ENCODE measurements at regions not wholly inside any gene's neighbourhood (a gene's known extent, or its start where the extent isn't known, plus 50 kb on each side); places are given as distances from the start of the nearest gene placed in this dataset.
"Not testable (repeated sequence)": the region's sequence is repeated elsewhere in the genome, so short reads cannot be mapped to it uniquely, and the experiment has no call there.

DNA sequence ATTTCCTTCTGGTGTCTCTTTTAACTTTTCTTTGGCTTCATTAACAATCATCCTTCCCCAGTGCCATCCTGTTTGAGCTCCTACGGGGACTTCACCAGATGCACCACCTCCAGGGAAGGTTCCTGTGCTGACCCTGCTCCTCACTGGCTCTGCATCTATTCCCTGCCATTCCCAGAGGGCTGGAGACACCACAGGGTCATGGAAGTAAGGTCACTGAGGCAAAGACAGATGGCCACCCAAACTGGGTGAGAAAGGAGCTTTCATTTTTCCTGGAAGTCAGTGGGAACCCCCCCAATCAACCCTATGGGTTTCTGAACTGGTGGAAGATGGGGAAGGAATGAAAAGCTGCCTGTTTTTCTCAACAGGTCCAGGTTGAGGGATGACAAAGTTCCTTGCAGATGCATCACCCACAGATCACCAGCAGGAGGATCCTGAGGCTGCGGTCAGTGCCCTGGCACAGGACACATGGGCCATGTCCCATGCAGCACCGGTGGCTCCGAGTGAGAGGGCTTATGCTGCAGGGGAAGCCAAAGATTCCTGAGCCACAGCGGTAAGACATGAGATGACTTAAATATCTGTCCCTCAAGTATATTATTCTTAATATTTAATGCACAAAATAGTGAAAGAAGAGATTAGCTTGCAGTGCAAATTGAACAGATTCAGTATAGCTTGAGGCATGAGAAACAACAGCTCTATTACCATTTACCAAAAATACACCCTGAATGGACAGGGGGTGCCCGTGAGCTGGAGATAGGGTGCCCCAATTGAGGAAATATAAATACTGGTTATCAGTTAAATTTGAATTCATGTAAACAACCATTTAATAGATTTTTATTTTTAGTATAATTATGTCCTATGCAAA, 73.0 kb upstream of the VPREB1 start:
- DNase-seq (ENCODE audit: low read depth, low spot score): no peak

DNA sequence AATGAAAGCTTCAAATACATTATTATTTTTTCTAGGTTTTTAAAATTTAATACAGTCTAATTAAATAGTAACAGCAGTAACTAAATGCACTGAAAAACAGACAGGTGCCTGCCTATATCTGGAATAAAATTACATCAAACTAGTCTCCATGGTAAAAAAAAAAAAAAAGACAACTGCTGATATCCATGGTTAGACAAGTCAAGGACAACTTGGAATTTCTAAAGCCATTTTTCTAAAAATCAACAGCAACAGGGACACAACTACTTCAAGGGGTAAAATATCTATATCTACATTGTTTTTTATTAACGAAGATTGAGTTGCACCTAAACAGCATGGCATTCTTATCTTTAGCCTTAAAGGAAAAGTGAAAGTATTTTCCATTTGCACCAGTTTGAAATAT, 74.7 kb upstream of the VPREB1 start:
- H3K4me3 ChIP-seq (ENCODE audit: low read length): no peak overlapping the region
- no peak for DNase-seq (ENCODE audit: low read depth, low spot score)

More for the DNA sequence above, 73.0 kb upstream of the VPREB1 start:
- no peak overlapping the region for H3K4me3 ChIP-seq (ENCODE audit: low read length)

DNA sequence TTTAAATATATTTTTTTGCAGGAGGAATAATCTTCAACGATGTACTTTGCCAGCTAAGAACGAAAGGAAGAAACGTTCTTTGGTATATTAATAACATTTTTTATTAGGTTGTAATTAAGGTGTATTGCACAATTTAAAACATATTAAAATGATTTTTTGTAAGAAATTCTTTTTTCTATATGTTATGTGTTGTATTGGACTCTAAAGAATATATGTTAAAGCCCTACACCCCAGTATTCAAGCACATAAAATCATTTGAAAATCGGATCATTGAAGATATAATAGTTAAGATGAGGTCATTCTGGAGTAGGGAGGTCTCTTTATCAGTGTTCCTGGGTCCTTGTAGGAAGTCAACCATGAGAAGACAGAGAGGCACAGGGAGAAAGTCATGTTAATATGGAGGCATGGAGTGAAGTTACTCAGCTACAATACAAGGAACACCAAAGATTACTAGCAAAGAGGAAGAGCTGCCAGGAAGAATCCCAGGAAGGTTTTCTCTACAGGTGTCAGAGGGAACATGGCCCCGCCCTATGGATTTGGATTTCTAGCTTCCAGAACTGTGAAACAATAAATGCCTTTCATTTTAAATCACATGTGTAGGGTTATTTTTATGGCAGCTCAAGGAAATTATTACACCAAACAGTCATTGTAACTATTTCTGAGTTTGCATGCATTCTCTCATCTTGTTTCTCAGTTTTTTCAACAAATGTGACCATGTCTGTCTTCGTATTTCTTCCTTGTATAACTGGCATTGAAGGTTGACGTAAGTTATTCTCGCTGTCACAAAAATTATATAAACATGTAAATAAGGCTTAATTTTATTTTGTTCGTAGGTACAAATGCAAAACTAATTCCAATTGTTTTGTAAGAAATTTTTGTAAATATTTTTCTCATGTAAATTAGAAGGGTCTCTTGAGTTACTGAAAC, 75.4 kb upstream of the VPREB1 start:
- no peak overlapping the region for H3K4me3 ChIP-seq (ENCODE audit: low read length)
- no peak for DNase-seq (ENCODE audit: low read depth, low spot score)

DNA sequence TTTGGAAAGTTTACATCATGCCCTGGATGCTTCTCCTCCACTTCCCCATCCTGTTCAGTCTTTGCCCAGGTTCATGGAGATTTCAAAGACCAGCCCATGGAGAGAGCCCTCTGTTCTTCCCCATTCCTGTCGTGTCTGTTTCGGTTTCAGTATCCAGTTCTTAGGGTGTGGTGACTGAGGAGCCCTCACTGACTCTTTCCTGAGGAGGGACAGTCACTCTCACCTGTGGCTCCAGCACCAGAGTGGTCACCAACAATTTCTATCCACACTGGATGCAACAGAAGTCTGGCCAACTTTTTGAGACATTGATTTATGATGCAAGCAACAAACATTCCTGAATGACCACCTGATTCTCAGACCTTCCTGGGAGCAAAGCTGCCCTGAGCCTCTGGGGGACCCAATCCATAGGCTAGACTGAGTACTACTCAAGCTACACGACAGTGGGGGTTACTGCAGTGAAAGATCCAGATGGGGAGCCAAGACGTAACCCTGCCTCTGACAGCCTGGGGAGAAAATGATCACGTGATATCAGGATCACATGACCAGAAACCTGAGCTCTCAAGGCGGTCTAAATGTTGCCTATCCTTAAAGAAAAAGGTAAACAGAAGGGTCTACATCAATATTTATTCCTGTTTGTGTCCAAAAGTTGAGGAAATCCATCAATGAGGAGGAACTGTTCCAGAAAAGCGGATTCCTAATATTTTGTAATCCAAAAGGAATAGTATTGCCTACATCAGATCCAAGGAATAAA, 76.2 kb upstream of the VPREB1 start:
- peak overlapping the region; percentile 26 for H3K4me3 ChIP-seq (ENCODE audit: low read length)
- peak; percentile 88 for DNase-seq (ENCODE audit: low read depth, low spot score)

DNA sequence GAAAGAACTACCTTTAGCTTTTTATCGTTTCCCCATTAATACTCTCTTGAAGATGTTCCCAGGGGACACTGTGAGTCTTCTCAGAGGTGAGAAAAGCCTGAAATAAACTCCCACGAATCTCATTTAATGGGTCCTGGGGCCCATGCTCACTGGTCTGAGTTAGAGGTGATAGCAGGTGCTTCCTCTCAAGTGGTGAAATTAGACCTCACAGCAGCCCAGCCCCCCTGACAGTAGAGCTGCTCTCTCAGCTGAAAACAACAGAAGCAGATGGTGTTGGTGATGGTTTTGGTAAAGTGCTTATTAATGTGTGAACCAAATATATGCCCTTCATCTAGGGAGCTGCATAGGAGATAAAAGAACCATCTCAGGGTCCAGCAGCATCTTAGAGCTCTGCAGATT, 76.8 kb upstream of the VPREB1 start:
- DNase-seq (ENCODE audit: low read depth, low spot score): peak; percentile 70
- H3K4me3 ChIP-seq (ENCODE audit: low read length): peak overlapping the region; percentile 26

DNA sequence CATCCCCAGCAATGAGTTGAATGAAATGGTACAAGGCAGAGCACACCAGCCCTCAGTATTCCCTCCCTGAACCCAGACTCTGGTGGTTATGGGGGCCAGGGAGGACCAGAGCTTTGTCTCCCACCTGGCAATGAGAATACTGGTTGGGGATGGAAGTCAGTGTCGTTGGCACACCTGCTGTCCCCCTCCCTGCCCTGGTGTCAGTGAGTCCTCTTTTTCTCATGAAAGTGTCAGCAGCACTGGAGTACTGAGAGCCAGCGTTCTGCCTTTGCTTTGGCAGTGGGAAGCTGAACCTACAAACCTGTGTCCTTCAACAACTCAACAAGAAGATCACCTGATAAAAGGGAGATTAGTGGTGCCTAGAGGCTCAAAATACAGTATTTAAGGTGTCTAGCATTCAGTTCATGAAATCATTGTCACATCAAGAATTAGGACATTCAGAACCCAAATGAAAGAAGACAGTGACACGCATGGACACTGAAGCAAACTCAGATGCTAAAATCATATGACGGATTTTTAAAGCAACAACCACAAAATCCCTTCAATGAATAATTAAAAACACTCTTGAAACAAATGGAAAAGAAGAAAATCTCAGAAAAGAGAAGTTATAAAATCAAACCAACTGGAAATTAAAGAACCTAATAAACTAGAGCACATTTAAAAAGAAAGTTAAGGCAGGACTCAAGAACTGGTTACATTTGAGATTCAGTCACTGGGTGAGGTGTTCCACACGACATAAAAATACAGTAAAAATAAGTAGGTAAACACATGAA, 77.5 kb upstream of the VPREB1 start:
- H3K4me3 ChIP-seq (ENCODE audit: low read length): no peak overlapping the region
- peak; percentile 17 for DNase-seq (ENCODE audit: low read depth, low spot score)

DNA sequence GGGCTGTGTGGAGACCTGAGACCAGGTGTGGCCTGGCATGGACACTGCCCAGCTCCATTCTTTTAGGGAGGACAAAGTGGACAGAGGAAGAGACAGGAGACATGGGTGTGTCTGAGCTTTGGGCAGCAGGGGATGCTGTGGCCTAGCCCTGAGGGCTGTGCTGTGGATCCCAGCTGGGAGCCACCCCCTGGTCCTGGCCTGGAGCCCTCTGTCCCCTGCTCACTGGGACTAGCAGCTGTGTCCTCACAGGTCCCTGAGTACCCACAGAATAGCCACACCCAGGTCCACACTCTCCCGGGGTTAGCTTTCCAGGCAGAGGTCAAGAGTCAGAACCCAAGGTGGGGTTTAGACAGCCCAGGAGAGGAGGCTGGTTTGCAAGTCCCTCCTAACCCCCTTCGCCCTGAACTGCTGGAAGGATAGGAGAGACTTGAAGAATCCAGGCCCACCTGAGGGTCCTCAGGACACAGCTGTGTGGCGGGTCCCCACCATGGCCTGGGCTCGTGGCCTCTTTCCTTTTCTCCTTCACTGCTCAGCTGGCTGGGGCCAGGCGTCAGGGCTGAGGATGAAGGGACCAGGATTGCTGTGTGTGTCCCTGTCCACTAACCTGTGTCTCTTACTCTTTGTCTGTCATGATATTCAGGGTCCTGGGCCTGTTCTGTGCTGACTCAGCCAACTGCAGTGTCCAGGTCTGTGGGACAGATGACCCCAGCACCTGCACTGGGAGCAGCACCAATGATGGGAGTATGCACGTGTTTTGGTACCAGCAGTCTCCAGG, 78.5 kb upstream of the VPREB1 start:
- H3K4me3 ChIP-seq (ENCODE audit: low read length): no peak overlapping the region
- no peak for DNase-seq (ENCODE audit: low read depth, low spot score)

DNA sequence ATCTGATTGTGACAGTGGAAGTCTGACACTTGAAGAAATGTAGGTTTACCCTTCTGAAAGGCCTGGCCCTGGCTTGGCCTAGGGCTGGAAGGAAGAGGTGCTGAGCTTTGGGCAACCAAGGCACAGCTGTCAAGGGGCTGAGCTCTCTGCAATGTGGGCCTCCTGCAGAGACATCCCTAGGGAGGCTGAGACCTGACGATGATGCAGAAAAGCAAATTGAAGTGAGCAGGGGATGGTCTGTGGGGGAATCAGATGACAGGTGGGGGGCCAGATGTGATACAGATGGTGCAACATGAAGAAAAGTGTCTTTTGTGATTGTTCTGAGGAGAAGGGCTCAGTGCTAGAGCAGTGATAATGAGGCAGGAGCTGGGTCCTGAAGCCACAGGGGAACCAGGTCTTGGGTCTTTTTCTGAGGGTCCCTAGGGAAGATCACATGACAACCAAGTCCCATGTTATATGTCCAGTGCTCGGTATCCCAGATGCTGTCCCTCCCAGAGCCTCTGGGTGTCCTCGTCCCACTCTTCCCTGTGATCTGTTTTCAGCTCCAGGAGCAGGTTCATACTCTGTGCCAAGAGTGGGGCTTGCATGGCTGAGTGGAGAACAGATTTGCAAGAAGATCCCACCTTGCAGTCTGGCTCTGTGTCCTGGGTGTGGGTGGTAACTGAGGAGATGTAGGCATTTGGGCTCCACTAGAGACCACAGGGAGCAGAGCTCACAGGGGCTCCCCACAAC, 79.9 kb upstream of the VPREB1 start:
- no peak overlapping the region for H3K4me3 ChIP-seq (ENCODE audit: low read length)
- DNase-seq (ENCODE audit: low read depth, low spot score): no peak

DNA sequence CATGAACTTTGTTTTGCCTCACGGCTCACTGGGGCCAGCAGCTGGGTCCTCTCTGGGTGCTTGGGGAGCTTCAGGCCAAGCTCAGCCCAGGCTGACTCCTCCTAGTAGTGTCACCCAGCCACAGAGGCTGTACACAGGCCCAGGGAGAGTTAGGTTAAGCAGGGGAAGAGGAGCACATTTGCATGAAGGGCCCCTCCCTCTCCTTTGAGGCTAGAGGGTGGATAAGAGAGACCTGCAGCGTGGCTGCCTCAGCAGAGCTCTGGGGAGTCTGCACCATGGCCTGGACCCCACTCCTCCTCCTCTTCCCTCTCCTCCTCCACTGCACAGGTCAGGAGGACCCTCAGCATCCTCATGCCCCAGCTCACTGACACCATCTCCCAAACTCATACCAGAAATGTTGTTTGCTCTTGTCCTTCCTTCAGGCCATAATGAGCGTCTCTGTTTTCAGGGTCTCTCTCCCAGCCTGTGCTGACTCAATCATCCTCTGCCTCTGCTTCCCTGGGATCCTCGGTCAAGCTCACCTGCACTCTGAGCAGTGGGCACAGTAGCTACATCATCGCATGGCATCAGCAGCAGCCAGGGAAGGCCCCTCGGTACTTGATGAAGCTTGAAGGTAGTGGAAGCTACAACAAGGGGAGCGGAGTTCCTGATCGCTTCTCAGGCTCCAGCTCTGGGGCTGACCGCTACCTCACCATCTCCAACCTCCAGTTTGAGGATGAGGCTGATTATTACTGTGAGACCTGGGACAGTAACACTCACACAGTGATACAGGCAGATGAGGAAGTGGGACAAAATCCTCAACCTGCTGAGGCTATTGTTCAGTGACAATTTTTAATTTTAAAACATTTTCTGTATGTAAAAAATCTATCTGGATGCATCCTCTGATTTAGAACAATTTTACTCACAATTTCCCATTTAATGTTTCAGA, 82.4 kb upstream of the VPREB1 start:
- DNase-seq (ENCODE audit: low read depth, low spot score): no peak
- no peak overlapping the region for H3K4me3 ChIP-seq (ENCODE audit: low read length)

DNA sequence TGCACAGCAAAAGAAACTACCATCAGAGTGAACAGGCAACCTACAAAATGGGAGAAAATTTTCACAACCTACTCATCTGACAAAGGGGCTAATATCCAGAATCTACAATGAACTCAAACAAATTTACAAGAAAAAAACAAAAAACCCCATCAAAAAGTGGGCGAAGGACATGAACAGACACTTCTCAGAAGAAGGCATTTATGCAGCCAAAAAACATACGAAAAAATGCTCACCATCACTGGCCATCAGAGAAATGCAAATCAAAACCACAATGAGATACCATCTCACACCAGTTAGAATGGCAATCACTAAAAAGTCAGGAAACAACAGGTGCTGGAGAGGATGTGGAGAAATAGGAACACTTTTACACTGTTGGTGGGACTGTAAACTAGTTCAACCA, 83.8 kb upstream of the VPREB1 start:
- DNase-seq (ENCODE audit: low read depth, low spot score); H3K4me3 ChIP-seq (ENCODE audit: low read length): not testable (repeated sequence)

DNA sequence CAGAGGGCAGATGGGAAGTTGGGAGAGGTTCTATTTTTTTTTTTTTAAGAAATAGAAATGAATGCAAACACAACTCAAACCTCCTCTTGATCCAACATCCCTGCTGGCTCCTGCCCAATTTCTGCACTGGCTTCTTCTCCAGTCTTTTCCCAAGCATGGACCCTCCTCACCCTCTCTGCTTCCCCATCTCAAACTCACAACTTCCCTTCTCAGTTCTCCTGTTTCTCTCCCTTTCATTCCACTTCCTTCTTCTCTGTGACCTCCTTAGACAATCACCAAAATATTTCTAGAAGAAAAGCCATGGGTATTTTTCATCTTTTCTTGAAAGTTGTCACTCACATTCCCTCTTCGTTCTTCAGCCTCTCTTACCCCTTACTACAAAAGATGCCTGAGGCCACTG, 85.2 kb upstream of the VPREB1 start:
- no peak overlapping the region for H3K4me3 ChIP-seq (ENCODE audit: low read length)
- no peak for DNase-seq (ENCODE audit: low read depth, low spot score)

DNA sequence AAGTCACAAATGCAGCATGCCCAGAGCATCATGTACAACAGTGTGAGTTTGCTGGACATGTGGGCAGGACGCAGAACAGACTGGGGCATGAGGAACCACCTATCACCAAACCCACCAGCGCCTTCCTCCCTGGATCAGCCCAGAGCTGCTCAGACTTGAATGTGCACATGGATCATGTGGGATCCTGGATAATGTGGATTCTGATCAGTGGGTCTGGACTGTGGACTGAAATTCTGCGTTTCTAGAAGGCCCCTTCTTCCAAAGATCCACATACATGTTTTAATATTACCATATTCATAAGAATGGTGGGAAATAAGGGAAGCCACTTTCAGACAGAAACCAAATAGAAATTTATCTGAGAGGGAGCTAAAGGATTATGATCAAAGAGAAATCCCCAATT, 85.6 kb upstream of the VPREB1 start:
- DNase-seq (ENCODE audit: low read depth, low spot score): no peak
- H3K4me3 ChIP-seq (ENCODE audit: low read length): no peak overlapping the region

DNA sequence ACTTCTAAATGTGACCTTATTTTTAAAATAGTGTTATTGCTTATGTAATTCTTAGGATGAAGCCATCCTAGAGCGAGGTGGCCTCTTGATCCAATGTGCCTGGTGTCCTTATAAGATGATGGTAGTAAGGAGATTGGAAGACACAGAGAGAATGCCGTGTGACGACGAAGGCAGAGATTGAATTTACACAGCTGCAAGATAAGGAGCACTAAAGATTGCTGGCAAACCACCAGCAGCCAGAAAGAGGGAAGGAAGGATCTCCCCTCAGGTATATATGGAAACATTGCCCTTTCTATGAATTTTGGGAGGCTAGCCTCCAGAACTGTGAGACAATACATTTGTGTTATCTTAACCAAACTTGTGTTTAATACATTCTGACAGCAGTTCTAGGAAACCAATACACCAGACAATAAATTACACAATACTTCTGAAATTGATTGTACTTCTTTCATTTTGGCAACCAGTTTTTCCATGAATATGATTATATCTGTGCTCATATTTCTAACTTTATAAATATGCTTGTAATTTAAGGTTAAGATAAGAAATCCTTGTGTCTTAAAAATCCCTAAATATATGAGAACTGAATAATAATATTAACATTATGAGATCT, 86.3 kb upstream of the VPREB1 start:
- no peak for DNase-seq (ENCODE audit: low read depth, low spot score)
- no peak overlapping the region for H3K4me3 ChIP-seq (ENCODE audit: low read length)

DNA sequence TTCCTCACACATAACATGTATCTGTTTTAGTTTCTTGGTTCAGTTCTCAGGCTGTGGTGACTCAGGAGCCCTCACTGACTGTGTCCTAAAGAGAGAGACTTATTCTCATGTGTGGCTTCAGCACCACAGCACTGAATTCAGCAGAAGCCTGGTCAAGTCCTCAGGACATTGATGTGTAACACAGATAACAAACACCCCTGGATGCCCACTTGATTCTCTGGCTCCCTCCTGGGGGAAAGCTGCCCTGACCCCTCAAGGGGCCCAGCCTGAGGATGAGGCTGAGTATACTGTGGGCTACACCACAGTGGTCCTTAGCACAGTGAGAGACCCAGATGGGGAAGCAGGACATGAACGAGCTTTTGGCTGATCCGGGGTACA, 87.2 kb upstream of the VPREB1 start:
- no peak for DNase-seq (ENCODE audit: low read depth, low spot score)
- no peak overlapping the region for H3K4me3 ChIP-seq (ENCODE audit: low read length)

DNA sequence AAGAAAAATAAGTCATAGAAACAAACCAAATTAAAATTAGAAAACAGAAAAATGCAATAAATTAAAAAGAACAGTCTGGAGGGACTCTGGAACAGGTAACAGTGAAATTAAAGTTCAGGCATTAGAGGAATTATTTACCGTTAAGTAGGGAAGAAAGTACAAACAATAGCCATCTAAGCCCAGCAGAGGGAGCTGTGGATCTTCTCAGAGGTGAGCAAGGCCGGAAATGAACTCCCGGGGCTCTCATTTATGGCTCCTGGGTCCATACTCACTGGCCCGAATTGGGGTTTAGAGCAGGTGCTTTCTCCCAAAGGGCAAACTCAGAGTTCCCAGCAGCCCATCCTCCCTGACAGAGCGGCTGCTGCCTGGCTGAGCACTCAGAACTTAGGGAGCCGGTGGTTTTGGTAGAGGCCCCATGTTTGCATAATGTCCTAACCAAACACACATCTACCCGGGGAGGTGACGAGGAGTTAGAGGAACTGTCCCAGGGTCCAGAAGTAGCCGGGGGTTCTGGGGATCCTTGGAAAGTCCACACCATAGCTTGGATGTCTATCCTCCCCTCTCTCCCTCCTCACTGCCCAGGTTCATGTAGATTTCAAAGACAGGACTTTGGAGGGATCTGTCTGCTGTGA, 87.8 kb upstream of the VPREB1 start:
- H3K4me3 ChIP-seq (ENCODE audit: low read length): peak overlapping the region; percentile 3; the same call in 1 of the 2 replicates
- peak; percentile 88 for DNase-seq (ENCODE audit: low read depth, low spot score)

DNA sequence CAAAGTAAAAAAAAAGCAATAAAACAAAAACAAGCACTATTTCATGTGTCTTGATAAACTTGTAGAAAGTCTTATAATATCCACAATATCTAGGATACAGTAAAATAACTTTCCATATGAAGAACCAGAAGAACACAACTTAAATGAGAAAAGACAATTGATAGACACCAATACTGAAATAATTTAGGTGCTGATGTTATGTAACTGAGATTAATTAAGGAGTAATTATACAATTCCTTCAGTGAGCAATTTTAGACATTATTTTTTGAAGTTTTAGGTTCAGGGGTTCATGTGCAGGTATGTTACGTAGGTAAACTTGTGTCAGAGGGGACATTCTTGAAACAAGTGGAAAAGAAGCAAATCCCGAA, 88.3 kb upstream of the VPREB1 start:
- no peak for DNase-seq (ENCODE audit: low read depth, low spot score)
- no peak overlapping the region for H3K4me3 ChIP-seq (ENCODE audit: low read length)
